GM18868 (cell line): ENCODE measurements at regions not wholly inside any gene's neighbourhood (a gene's known extent, or its start where the extent isn't known, plus 50 kb on each side); places are given as distances from the start of the nearest gene placed in this dataset.
A peak's percentile ranks its signal among the peaks of the same experiment; 100 is the strongest.

Source experiments
- ATAC-seq: cut with Tn5 transposase; IDR thresholded peaks from one replicate; pipeline ENCODE4 v1.9.1; 2021; ENCODE audit warnings: mild to moderate bottlenecking, moderate library complexity; ENCODE audit not compliant: unreplicated experiment

DNA sequence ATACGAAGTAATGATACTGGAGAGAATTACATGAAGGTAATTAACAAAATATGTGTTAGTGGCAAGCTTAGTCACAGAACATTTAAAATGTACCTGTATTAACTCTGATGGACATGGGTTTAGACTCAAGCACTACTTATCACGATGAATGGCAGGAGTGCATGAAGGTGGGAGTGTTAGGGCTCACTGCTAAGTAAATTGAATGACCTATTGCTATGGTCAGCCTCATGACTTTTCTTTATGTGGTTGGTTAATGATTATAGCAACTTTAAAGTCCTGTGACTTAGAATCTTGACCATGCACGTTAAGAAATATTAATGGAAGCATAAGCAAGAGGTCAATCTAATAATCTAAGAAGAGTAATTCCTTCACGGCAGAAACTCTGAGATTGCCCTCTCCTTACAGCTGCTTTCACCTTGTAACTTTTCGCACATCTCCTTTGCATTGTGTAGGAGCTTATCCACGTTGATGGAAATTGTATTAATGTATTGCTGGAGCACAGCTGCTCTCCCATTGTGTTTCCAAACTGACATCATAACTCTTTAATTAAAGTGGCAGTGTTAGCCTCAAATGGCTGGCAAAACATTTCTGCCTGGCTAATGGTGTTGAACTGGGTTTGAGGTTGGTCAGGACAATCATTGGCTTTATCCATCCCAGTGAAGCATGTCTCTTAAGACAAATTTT is 114.5 kb downstream of the RXFP2 start:
- ATAC-seq: no peak

DNA sequence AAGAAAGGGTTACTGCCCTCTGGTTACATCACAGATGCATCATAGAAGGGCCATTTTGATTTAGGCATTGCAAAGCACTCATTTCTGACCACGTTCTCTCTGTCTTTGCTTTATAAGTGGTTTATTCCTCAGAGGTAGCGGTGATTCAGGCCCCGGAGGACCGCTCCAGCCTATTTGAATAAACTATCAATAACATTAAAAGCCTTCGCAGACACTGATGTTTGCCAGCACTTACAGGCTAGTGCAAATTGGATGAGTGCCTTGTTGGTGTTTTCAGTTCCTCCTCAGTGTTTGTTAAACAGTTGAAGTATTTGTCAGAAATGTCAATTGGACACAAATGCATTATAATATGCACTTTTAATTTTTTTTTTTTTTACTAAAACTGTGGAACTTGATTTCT is 120.2 kb downstream of the RXFP2 start:
- peak; percentile 64 for ATAC-seq

DNA sequence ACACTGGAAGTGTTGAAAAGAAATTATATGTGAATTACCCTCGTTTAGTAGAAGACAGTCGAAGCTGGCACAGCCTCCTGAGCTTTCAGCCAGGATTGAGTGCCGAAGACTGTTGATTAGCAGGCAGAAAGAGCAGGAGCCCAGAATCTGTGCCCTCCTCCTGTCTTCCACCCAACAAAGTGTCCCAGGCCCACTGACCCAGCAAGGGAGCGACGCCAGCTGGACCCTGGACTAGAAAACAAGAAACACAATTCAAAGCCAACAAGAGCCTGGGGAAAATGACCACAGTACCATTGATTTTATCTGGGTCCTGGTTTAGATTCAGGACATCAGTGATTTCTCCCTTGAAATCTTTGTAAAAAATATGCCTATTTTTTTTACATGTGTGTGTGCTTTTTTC is 120.7 kb downstream of the RXFP2 start:
- ATAC-seq: no peak

DNA sequence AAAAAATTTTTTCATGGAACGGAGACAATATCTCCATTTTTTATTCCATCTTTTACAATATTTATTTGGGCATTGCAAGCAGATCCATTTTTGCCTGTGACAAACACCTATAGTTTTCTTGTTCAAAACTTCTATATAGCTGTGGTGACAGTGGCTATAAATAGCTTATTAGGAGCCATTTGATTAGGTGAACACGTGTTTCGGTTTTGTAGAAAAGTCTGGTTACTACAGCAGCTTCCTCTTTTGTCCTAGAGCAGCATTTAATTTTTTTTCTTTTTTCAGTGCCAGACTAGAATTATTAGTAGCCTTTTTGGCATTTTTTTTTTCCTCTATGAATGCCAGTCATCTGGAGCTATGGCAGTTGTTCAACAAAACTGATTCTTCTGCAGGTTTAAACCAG is 123.5 kb downstream of the RXFP2 start:
- ATAC-seq: peak; percentile 71

DNA sequence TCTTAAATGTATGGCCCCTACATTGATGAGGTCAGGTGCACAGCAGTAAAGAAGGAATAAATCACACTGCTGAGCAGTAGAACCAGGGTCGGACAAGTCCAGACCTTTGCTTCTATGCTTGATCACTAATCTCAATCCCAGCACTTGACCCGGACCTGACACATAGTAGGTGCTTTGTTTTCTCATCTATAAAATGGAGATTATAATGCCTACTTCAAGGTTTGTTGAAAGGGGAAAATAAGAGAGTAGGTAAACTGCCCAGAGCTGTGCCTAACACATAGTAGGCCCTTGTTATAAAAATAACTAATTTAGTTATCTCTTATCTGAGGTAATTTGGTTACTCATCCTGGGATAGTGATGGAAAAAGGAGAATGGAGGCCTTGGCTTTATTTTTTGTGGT is 125.0 kb downstream of the RXFP2 start:
- no peak for ATAC-seq

DNA sequence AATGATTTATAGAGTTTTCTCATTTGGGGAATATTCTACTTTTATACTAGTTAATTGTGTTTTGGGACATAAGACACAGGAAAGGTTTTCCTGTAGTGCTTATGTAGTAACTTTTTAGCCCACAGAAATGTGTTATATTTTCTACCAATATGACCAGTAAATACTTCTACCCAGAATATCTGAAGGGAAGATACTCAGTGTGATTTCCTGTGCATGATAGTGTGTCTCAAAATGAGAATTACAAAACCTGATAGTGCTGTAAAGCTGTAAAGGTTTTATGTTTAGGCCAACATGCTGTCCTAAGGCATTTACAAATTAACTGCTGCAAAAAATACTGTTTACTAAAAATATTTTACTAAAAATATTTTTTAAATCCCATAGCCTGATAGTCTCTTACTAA is 126.8 kb downstream of the RXFP2 start:
- no peak for ATAC-seq

DNA sequence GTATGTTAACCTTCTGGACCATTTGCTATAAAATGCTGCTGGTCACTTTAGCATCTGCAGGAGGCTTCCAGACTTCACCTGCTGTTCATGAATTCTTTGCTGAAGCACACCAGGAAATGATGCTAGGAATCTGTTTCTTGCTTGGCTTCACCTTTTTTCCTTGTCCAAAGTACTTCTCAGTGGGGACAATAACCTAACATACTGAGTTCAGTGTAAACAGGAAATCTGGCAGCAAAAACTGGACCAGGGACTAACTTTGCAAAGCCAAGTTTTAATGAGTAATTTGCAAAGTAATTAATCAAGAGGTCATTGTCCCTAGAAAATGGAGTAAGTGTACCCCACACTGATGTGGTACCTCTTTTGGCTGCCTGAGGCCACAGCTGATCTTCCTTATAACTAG is 128.4 kb downstream of the RXFP2 start:
- ATAC-seq: no peak

DNA sequence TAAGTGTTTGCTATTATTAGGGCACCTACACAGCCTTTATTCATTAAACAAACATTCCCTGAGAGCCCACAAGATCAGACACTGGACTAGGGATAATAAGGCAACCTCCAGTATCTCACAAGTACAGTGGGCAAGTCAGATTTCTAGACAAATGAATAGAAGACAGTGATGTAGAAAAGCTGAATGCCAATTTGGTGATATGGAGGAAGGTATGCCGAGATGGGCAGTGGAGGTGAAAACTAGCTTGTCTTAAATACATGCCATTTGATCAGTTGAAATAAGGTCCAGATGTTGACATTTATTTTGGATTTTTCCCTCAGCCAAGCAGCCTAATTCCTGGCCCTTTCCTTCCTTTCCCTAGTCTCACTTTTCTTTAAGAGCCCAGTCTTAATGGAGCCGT is 130.3 kb downstream of the RXFP2 start:
- no peak for ATAC-seq

DNA sequence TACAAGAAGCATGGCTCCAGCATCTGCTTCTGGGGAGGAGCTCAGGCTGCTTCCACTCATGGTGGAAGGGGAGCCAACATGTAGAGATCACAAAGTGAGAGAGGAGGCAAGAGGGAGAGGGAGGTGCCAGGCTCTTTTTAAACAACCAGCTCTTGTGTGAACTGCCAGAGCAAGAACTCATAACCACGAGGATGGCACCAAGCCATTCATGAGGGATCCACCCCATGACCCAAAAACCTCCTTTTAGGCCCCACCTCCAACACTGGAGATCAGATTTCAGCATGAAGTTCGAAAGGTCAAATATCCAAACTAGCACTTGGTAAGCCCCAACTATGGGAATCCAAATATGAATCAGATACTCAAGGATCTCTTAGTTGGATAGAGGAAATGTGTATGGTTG is 131.2 kb downstream of the RXFP2 start:
- no peak for ATAC-seq

DNA sequence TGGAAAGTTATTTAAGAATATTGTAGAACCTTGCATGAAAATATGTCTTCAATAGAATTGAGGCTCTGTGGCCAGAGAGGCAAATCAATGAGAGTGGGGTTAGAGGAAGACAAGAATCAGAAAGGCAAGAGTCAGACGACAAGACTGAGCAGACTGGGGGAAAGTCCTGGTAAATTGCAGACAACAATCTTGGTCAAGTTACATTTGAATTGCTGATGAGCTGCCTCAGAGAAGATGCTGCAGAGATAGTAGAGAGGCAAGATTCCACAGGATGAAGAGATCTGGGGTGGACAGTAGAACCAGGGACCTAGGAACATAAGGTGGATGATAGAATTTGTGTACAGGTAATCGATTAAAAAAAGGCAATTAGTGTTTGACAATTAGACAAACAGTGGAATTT is 133.8 kb downstream of the RXFP2 start:
- ATAC-seq: no peak

DNA sequence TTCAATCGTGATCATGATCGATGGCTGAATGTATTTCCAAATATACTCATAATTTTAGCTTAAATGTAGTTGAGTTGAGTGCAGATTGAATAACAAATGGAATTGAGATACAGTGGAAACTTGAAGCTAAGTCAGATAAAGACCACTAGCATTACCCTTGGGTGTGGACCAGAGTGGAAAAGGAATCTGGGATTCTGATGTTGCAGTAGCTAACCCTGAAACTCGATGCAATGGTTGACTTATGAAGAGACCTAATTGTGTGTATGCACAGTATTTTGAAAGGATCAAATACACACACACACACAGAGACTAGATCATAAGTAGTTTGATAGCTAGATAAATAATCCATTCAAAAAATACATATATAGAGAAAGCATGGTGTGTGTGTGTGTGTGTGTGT is 135.8 kb downstream of the RXFP2 start:
- no peak for ATAC-seq

DNA sequence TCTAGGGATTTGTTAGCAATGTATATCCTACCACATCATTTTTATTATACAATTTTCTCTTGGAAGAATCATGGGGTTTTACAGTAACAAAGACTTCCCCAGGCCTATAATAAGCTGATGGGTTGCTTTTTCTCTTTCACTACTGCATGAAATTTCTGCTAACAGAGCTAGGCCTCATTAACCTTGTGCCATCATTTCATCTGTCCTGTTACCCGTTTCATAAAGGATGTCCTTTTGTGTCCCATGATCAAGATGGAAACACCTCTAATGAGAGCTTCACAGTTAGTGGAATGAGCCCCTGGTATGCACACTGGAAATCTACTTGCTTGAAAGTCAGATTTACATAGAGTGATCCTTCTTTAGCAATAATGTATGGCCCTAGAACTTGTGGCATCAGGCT is 138.7 kb downstream of the RXFP2 start:
- ATAC-seq: no peak

DNA sequence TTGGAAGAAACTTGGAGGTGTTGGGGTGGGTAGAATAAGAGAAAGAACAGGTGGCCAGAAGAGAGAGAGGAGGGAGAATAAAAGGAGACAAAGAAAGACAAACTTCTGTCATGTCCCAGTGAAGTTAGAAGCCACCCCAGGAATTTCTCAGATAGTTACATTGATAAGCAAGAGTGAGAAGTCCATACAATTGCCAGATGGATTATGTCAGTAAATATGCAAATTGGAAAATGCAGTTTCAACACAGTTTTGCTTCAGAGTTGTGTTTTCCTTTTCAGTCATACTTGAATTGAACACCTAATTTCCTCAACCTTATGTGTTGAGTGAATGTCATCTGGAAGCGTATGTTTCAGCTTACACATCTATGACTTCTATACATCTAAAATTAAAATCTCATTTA is 139.2 kb downstream of the RXFP2 start:
- ATAC-seq: no peak

DNA sequence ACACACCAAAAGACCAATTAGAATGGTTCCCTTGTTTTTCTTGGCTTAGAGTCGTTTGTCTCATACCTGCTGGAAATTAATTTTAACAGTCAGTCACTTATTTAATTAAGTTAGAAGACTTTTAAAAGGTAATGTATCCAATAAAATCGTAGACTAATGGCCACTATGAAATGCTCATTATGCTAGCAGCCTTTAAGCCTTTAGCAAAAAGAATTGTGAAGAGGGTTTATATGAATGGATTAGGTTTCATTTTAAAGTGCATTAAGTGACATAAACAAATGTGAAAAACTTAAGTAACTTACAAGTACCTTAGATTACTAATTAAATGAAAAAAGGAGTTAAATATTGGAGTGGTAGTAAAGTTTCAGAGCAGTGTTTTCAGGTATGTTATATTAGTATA is 139.6 kb downstream of the RXFP2 start:
- no peak for ATAC-seq

DNA sequence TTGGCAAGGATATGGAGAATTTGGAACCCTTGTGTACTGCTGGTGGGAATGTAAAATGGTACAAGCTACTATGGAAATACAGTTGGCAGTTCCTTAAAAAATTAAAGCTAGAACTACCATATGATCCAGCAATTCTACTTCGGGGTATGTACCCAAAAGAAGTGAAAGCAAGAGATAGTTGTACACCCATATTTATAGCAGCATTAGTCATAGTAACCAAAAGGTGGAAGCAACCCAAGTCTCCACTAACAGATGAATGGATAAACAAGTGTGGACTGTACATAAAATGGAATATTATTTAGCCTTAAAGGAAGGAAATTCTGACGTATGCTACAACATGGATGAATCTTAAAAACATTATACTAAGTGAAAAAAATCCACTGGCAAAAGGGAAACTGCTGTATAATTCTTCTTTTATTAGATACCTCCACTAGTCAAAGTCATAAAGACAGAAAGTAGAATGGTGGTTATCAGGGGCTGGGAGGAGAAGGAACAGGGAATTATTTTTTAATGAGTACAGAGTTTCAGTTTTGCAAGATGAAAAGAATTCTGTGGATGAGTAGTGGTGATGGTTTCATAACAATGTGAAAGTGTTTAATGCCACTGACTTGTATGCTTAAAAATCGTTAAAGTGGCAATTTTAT is 141.6 kb downstream of the RXFP2 start:
- ATAC-seq: peak; percentile 72

DNA sequence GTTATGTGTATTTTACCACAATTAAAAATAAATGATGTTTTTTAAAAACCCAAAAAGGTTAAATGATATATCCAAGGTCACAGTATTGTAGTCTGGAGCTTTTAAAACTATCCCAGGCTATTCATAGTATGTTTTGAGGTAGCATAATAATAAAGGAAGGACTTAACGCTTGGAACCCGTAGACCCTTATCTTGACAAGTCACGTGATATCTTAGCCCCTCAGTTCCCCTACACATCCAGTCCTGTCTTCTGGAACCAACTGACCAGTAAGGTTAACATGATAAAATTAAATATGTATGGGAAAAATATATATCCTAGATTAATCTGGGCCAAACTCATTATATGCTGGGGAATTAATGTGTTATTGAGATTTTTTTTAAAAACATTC is 142.2 kb downstream of the RXFP2 start:
- ATAC-seq: no peak

DNA sequence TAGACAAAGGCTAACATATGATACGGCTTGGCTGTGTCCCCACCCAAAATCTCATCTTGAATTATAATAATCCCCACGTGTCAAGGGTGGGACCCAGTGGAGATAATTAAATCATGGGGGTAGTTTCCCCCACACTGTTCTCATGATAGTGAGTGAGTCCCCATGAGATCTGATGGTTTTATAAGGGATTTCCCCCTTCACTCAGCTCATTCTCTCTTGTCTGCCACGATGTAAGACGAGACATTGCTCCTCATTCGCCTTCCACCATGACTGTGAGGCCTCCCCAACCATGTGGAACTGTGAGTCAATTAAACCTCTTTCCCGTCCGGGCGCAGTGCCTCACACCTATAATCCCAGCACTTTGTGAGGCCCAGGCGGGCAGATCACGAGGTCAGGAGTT is 143.5 kb downstream of the RXFP2 start:
- ATAC-seq: no peak

DNA sequence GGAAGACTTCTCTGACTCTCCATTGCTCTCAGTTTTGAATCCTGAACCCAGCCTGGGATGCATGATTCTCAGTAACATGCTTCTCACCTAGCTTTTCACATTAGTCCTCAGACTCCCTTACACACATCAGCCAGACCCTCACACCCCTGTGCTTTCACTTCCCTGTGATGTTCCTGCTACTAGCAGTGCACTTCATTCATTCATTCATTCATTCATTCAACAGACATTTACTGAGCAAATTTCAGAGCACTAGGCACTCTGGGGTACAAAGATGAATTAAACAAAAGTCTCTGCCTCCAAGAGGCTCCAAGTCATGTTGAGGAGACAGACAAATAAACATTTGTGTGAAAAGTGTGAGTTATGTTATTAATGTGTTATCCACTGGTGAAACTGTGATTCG is 145.2 kb downstream of the RXFP2 start:
- ATAC-seq: no peak

DNA sequence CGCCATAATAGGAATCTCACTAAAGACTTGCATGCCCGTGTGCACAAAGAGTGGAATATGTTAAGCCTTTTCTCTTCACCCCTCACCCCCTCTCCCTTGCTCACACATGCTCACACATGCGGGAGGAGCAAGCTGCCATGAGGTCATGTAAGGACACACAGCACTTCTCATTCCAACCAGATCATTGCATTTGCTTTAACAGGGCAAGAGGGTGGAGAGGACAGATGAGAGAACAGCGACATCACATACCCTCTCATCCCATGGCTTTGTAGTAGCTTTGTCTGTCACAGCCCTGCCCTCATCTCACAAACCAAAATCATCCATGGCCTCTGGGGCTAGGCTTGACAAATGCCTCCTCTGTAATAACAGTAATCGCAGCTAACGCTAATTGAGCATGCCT is 145.6 kb upstream of the FRY start:
- no peak for ATAC-seq

DNA sequence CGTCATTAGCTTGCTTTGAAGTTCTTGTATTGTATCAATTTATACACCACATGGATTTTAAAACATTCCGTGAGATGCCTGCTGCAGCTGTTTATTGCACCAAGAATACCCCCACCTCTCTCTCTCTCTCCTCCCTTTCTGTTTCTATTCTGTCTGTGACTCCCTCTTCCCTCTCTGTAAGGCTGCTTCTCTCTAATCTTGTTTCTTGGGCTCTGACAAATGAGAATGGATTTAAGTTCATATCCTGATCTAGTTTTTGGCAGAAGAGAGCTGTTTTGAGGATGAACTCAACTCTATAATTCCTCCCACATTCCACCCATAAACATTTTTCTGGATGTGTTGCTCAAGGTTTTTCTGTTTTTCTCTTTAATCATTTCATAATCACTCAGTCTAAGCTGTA is 144.3 kb upstream of the FRY start:
- no peak for ATAC-seq

DNA sequence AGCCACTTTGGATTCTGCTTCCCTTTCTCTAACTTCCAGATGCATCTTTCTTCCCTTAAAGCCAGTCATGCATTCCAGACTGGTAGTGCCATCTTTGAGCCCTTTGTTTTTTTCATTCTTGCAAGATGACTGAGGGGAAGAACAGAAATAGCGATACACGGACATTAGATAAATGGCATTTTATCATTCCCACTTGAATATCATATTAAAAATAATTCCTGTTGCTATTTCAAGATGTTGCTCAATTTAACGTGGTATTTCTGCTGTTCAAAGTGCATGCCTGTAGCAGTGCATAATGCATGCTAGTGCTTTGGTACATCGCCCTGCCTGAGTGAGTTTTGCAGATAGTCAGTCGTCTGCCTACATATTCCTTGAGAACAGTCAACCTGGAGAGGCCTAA is 140.6 kb upstream of the FRY start:
- no peak for ATAC-seq

DNA sequence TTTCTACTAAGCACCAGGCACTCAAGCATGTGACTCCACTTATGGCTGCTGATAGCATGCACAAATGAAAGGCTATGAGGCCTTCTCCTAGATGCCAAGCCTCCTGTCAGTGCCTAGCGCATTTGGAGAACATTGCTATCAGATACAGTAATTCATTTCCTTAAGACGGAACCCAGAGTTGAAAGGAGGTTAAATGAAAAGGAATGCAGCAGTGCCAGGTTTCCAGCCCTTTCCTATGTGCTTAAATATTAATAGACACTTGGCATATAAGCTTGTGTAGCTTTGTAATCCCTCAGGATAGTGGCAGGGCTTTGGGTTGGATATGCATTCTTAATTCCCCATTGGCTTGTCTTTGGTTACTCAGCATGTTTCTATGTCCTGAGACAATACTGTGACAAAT is 140.1 kb upstream of the FRY start:
- no peak for ATAC-seq

DNA sequence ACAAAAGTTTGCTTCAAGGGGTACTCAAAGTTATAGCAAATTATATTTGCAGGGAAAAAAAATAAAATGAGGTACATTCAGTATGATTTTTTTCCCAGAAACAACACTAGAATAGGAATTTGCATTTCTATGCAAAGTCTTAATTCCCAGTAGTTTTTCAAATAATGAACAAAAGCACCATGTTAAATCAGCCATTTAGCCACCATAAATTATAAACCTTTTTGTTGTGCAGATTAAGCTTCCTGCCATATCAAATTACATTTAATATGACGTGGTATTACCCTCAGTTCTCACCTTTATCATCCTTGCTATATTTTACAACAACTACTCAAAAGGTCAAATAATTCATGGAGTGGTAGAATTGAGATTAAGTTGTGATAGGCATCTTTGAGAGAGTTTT is 136.6 kb upstream of the FRY start:
- ATAC-seq: no peak
